ENCODE measurements at regions not wholly inside any gene's neighbourhood (a gene's known extent, or its start where the extent isn't known, plus 50 kb on each side); places are given as distances from the start of the nearest gene placed in this dataset.

DNA sequence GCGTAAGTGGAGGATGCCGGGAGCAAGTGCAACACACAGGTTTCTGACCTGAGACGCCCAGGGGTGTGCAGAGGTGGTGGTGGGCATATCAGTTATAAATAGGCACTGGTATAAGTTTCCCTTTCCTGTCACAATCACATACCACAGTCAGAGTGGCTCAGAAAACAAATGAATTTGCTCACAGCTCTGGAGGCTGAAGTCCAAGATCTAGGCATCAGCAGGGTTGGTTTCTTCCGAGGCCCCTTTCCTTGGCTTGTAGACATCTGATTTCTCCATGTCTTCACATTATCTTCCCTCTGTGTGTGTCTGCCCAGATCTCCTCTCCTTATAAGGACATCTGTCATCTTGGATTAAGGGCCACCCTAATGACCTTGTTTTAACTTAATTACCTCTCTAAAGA is 250.5 kb upstream of the TNRC6C start:
- TF ChIP-seq POLR2A (IDR thresholded peaks at IDR 0.05) (no peak), CTCF (IDR thresholded peaks at IDR 0.05) (no peak)

Data from transverse colon (tissue), 3 donors.